Heart left ventricle (tissue), 16 donors: ENCODE measurements at regions not wholly inside any gene's neighbourhood (a gene's known extent, or its start where the extent isn't known, plus 50 kb on each side); places are given as distances from the start of the nearest gene placed in this dataset.

Source experiments
- ATAC-seq, 4 donors: fragments of 200-7000 bp; cut with Tn5 transposase; one replicate each; pipeline ENCODE4 v1.9.1; 2020 to 2022; ENCODE audit warnings: moderate library complexity in 4 of 4, mild to moderate bottlenecking in 3 of 4, moderate number of reproducible peaks in 1 of 4
- DNase-seq, 5 donors: peaks; one replicate each; pipeline ENCODE4 v3.0.0-alpha.2; 2020
- H3K27ac ChIP-seq, 12 donors: fragments of 200-600 bp; sonication (generic) in 4 of 12; one replicate each; pipeline versions ENCODE4 v1.5.0 to v1.8.0; 2016 to 2022; ENCODE audit warnings: mild to moderate bottlenecking in 2 of 12
- H3K27me3 ChIP-seq, 9 donors: fragments of 200-600 bp; sonication (generic) in 2 of 9; one replicate each; pipeline versions ENCODE4 v1.5.1 to v1.8.0; 2016 to 2022; ENCODE audit warnings: mild to moderate bottlenecking in 3 of 9
- H3K36me3 ChIP-seq, 9 donors: fragments of 200-600 bp; sonication (generic) in 2 of 9; one replicate each; pipeline versions ENCODE4 v1.5.0 to v1.8.0; 2018 to 2022; ENCODE audit warnings: mild to moderate bottlenecking in 2 of 9
- H3K4me1 ChIP-seq, 12 donors: fragments of 200-600 bp; sonication (generic) in 4 of 12; one replicate each; pipeline versions ENCODE4 v1.5.0 to v1.8.0; 2016 to 2022; ENCODE audit warnings: mild to moderate bottlenecking in 3 of 12
- H3K4me3 ChIP-seq, 12 donors: fragments of 200-600 bp; sonication (generic) in 4 of 12; one replicate each; pipeline versions ENCODE4 v1.5.0 to v1.8.0; 2017 to 2022; ENCODE audit warnings: mild to moderate bottlenecking in 9 of 12, moderate library complexity in 4 of 12
- H3K9me3 ChIP-seq, 12 donors: fragments of 200-600 bp; sonication (generic) in 4 of 12; one replicate each; pipeline versions ENCODE4 v1.5.0 to v1.8.0; 2016 to 2022; ENCODE audit warnings: mild to moderate bottlenecking in 1 of 12
- CTCF ChIP-seq, 12 donors: fragments of 200-600 bp; sonication (generic) in 4 of 12; IDR thresholded peaks; one replicate each; pipeline versions ENCODE4 v1.5.0 to v1.8.0; 2018 to 2022; ENCODE audit warnings: antibody characterized with exemption in 12 of 12, mild to moderate bottlenecking in 5 of 12
- POLR2A ChIP-seq, 2 donors: fragments of 450-650 bp; IDR thresholded peaks; one replicate each; pipeline ENCODE4 v1.6.1; 2017; ENCODE audit warnings: antibody characterized with exemption in 2 of 2, mild to moderate bottlenecking in 2 of 2, moderate library complexity in 2 of 2
- WGBS, 4 donors: extraction: QIAGEN DNeasy Blood & Tissue Kit in 2 of 4; methylation state at CpG; one replicate each; pipeline versions ENCODE4 v1.1.5 to v1.1.7; 2013 to 2018; 5-methylcytosine and 5-hydroxymethylcytosine counted together
- intact Hi-C, 10 donors: fragments of 100-400 bp; cut with DNase I; formaldehyde crosslinking; loops; one replicate each; pipeline versions ENCODE4 v1.11.1 to v1.14.2; 2022
- donor health status: ischemic (EF 13 %, LVEDD 7.1; RV severe dilation, severe dysfunction).
- donor health status: healthy with polysubstance abuse.
- donor health status: DM: no; HTN: yes; CAD: no.
- donor health status: DM: no; HTN: no; CAD: no.
- donor health status: ischemic (EF 25% LVEDD 6.9; RV normal size, moderate dysfunction).
- donor health status: ischemic (EF 25% LVEDD 5.7; RV mildly dilated, moderate dysfunction).
- donor health status: healthy.
- donor health status: DM: yes; HTN: yes; CAD: no.
- donor health status: ischemic (EF 35%, LVEDD 5.7; RV mildly dilated, moderate dysfunction).
- donor health status: nonischemic (EF 11% LVEDD 7.7; RV severe dilation, severe dysfunction).
- donor health status: DM: yes; HTN: yes; CAD: no.
- donor health status: PGD.
- donor health status: ischemic (EF 29% LVEDD 5.4; RV normal size, mild dysfunction).
- donor health status: nonischemic (EF 23%, LVEDD 6.1; RV moderate dilation, normal function).

GRCh38 chr2:147232225-147232669 is 612.6 kb upstream of the ACVR2A start:
- H3K4me3 ChIP-seq: no peak overlapping the region
- peaks cover 0 to under 1% (median 0%) of the 10 kb centered on the region in 12 donors for H3K9me3 ChIP-seq
- TF ChIP-seq POLR2A (IDR thresholded peaks at IDR 0.05) (no peak), CTCF (IDR thresholded peaks at IDR 0.05) (no peak)
- ATAC-seq (no peak), DNase-seq (no peak)
- H3K4me1 ChIP-seq: no peaks in the 10 kb centered on the region
- no peak overlapping the region for H3K27ac ChIP-seq
- H3K27me3 ChIP-seq: no peaks in the 10 kb centered on the region
- intact Hi-C loops: no loop called here
- WGBS, 4 donors: 49 to 65% (median 57%) methylated on average over 3 of the region's 3 CpGs
- H3K36me3 ChIP-seq: no peaks in the 10 kb centered on the region

GRCh38 chr2:147231607-147232006 is 613.2 kb upstream of the ACVR2A start:
- 90 to 98% (median 91%) methylated on average over 2 of the region's 2 CpGs for WGBS, 4 donors
- ATAC-seq: no peak

GRCh38 chr2:147231081-147231480 is 613.7 kb upstream of the ACVR2A start:
- intact Hi-C loops: no loop called here

More at GRCh38 chr2:147231607-147232006, 613.2 kb upstream of the ACVR2A start:
- Histone ChIP-seq H3K4me3 (no peak overlapping the region), H3K4me1 (no peaks in the 10 kb centered on the region), H3K36me3 (no peaks in the 10 kb centered on the region), H3K27ac (no peak overlapping the region), H3K27me3 (no peaks in the 10 kb centered on the region), H3K9me3 (no peaks in the 10 kb centered on the region)
- no peak for TF ChIP-seq CTCF (IDR thresholded peaks at IDR 0.05)
- TF ChIP-seq POLR2A (IDR thresholded peaks at IDR 0.05): no peak
- intact Hi-C loops: no loop called here
- DNase-seq: no peak

GRCh38 chr2:147227313-147227712 is 617.5 kb upstream of the ACVR2A start:
- Histone ChIP-seq H3K4me1 (no peaks in the 10 kb centered on the region), H3K27me3 (no peaks in the 10 kb centered on the region), H3K9me3 (no peaks in the 10 kb centered on the region), H3K4me3 (no peak overlapping the region), H3K36me3 (no peaks in the 10 kb centered on the region), H3K27ac (no peak overlapping the region)
- 86 to 97% (median 94%) methylated on average over 2 of the region's 2 CpGs for WGBS, 4 donors
- ATAC-seq: no peak
- no peak for DNase-seq
- no peak for TF ChIP-seq CTCF (IDR thresholded peaks at IDR 0.05)
- TF ChIP-seq POLR2A (IDR thresholded peaks at IDR 0.05): no peak
- intact Hi-C loops: no loop called here

More at GRCh38 chr2:147231081-147231480, 613.7 kb upstream of the ACVR2A start:
- Histone ChIP-seq H3K4me1 (no peaks in the 10 kb centered on the region), H3K27me3 (no peaks in the 10 kb centered on the region), H3K36me3 (no peaks in the 10 kb centered on the region), H3K9me3 (no peaks in the 10 kb centered on the region), H3K27ac (no peak overlapping the region), H3K4me3 (no peak overlapping the region)
- WGBS, 4 donors: 65 to 89% (median 79%) methylated on average over 1 of the region's 1 CpG
- ATAC-seq (no peak), DNase-seq (no peak)
- no peak for TF ChIP-seq CTCF (IDR thresholded peaks at IDR 0.05)
- TF ChIP-seq POLR2A (IDR thresholded peaks at IDR 0.05): no peak
